ENCODE measurements at regions not wholly inside any gene's neighbourhood (a gene's known extent, or its start where the extent isn't known, plus 50 kb on each side); places are given as distances from the start of the nearest gene placed in this dataset.

DNA sequence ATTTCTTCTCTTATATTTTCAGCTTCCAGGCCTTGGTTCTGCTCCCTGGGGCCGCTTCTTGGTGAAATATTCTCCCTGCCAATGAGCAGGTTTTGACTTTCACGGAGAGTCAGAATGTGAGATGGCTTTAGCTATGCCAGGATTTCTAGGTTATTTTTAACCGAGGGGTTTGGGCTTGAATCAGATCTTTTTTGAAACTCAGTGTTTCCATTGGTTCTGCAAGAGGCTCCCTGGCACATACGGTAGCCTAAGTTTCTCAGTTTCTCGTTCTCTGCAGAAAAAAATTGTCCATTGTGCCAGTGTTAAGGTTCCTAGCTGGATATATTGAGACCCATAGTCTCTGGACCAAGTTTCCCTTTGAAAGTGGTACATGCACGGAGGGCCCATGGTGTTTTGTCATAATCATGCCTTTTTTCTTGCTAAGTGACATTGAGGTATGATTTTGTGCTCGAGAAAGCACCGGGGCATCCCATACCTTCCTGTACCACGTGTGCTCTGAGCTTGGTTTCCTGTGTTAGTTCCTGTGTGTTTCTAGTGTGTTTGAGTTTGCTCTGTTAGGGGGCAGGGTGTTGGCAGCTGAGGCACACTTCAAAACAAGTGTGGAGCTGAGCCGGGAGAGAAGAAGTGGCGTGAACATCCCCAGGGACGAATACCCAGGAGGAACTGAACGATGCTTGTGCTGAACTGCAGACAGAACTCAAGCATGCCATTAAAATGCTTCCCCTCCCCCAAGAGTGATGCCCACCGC is 127.2 kb downstream of the HS3ST3B1 start:
- TF ChIP-seq POLR2A (IDR thresholded peaks at IDR 0.05) (no peak), EP300 (IDR thresholded peaks at IDR 0.05) (no peak)
- TF ChIP-seq, protein P1, sequence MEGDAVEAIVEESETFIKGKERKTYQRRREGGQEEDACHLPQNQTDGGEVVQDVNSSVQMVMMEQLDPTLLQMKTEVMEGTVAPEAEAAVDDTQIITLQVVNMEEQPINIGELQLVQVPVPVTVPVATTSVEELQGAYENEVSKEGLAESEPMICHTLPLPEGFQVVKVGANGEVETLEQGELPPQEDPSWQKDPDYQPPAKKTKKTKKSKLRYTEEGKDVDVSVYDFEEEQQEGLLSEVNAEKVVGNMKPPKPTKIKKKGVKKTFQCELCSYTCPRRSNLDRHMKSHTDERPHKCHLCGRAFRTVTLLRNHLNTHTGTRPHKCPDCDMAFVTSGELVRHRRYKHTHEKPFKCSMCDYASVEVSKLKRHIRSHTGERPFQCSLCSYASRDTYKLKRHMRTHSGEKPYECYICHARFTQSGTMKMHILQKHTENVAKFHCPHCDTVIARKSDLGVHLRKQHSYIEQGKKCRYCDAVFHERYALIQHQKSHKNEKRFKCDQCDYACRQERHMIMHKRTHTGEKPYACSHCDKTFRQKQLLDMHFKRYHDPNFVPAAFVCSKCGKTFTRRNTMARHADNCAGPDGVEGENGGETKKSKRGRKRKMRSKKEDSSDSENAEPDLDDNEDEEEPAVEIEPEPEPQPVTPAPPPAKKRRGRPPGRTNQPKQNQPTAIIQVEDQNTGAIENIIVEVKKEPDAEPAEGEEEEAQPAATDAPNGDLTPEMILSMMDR (IDR thresholded peaks at IDR 0.05), result no peak
